WTC11 (cell line): ENCODE measurements at regions not wholly inside any gene's neighbourhood (a gene's known extent, or its start where the extent isn't known, plus 50 kb on each side); places are given as distances from the start of the nearest gene placed in this dataset.

Source experiments
- CBFB ChIP-seq: sonication (generic); formaldehyde crosslinking; IDR thresholded peaks from 2 replicates; pipeline ENCODE4 v1.8.1; 2022; ENCODE audit warnings: mild to moderate bottlenecking, low read depth, missing genetic modification reagents
- CTCF ChIP-seq: fragments of 200-600 bp; IDR thresholded peaks from 2 replicates; pipeline ENCODE4 v1.8.0; 2022; ENCODE audit warnings: antibody characterized with exemption
- FOXJ3 ChIP-seq: sonication (generic); formaldehyde crosslinking; IDR thresholded peaks from 2 replicates; pipeline ENCODE4 v1.9.0; 2021; ENCODE audit warnings: missing genetic modification reagents, mild to moderate bottlenecking, borderline replicate concordance
- SMAD3 ChIP-seq: sonication (generic); formaldehyde crosslinking; IDR thresholded peaks from 2 replicates; pipeline ENCODE4 v1.8.0; 2022; ENCODE audit warnings: missing genetic modification reagents, mild to moderate bottlenecking, borderline replicate concordance
- SP1 ChIP-seq: sonication (generic); formaldehyde crosslinking; conservative IDR thresholded peaks from 2 replicates; pipeline ENCODE4 v1.8.1; 2022; ENCODE audit warnings: missing genetic modification reagents
- ZNF138 ChIP-seq: sonication (generic); formaldehyde crosslinking; conservative IDR thresholded peaks from 2 replicates; pipeline ENCODE4 v1.8.1; 2022; ENCODE audit warnings: mild to moderate bottlenecking, moderate library complexity, missing genetic modification reagents

DNA sequence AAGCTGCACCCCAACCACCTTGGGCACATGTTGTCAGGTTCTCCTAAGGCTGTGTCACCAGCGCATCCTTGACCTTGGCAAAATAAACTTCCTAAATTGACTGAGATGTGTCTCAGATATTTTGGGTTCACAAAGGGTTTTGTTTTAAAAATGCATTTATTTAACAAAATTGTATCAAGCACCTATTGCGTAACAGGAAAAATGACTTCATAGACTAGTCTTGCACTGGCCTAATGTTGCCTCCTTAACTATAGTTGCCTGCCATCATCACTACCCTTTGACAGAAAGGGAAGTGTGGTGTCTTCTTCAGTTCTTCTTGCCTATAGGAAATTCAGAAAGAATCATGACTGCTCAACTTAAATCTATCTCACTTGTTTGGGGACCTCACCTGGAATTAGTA, 374.2 kb downstream of the SH2D1A start:
- TF ChIP-seq CTCF (no peak), FOXJ3 (CRISPR knock-in tag) (no peak), SP1 (CRISPR knock-in tag) (no peak), SMAD3 (CRISPR knock-in tag) (no peak), ZNF138 (CRISPR knock-in tag) (no peak), CBFB (CRISPR knock-in tag) (no peak)
